Left ventricle myocardium superior (tissue), 1 donor: ENCODE measurements at regions not wholly inside any gene's neighbourhood (a gene's known extent, or its start where the extent isn't known, plus 50 kb on each side); places are given as distances from the start of the nearest gene placed in this dataset.

Source experiments
- ATAC-seq: fragments of 200-7000 bp; cut with Tn5 transposase; one replicate; pipeline ENCODE4 v1.9.1; 2020; ENCODE audit warnings: mild to moderate bottlenecking, moderate library complexity
- DNase-seq: peaks from one replicate; pipeline ENCODE4 v3.0.0-alpha.2; 2020
- intact Hi-C: fragments of 100-400 bp; cut with micrococcal nuclease; formaldehyde crosslinking; loops from one replicate; pipeline ENCODE4 v1.11.0; 2022
- donor health status: DM: no; HTN: yes; CAD: no; lungs with severe emphysema.

- ATAC-seq (no peak), DNase-seq (no peak)
- intact Hi-C loops: no loop called here
Measured at GRCh38 chr1:31127266-31127665, 61.7 kb upstream of the PUM1 start.

GRCh38 chr1:31122741-31123140, 57.2 kb upstream of the PUM1 start:
- DNase-seq (no peak), ATAC-seq (no peak)
- intact Hi-C loops: no loop called here

- intact Hi-C loops: no loop called here
- ATAC-seq (no peak), DNase-seq (no peak)
Measured at GRCh38 chr1:31122101-31122735, 56.7 kb upstream of the PUM1 start.

GRCh38 chr1:31120783-31121180, 55.3 kb upstream of the PUM1 start:
- ATAC-seq: peak; percentile 88
- no peak for DNase-seq
- intact Hi-C loops: no loop called here

GRCh38 chr1:31116022-31116421, 50.5 kb upstream of the PUM1 start:
- no peak for ATAC-seq
- intact Hi-C loops: no loop called here
- no peak for DNase-seq
